Eye (tissue), 1 donor: ENCODE measurements at regions not wholly inside any gene's neighbourhood (a gene's known extent, or its start where the extent isn't known, plus 50 kb on each side); places are given as distances from the start of the nearest gene placed in this dataset.
"Not testable (repeated sequence)": the region's sequence is repeated elsewhere in the genome, so short reads cannot be mapped to it uniquely, and the experiment has no call there.

Experiments used
- DNase-seq: peaks from one replicate; pipeline ENCODE4 v3.0.0-alpha.2; 2015

- DNase-seq, result no peak
Measured at GRCh38 chr17:70891306-70891705, 722.0 kb downstream of the KCNJ2 start.

- no peak for DNase-seq
Measured at GRCh38 chr17:70892527-70892926, 723.2 kb downstream of the KCNJ2 start.

DNA sequence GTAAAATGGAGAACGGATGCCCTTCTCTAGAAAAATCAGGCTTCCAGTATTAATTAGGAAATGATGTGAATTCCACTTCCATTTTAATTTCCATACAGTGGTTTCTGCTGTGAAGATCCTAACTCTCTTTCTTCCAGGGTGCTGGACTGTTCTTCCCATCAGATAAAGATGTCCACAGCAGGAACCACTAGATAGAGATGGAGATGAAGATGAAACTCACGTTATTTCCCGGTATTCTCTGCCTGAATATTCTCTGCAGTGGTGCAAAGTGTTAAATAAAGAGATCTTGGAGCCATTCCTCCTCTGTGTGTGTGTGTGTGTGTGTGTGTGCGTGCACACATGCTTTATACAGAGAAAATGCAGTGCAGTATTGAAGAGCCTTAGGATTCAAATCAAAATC lies 727.5 kb downstream of the KCNJ2 start:
- DNase-seq, result no peak

DNA sequence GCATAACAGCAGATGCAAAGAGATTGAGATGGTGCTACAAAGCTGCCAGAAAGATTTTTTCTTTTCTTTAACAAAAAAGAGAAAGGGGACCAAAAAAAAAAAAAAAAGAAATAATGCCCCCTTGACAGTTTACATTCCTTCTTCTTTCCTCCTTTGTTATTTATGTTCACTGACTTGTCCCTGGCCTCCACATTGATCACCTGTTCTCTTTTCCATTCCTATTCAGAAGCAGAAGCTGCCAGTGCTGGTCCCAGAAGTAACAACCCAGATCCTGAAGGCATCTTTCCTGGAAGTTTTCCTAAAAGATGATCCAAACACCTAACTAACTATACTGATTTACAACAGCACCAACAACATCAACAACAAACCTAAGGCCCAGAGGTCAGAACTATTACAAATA lies 728.1 kb downstream of the KCNJ2 start:
- no peak for DNase-seq

- DNase-seq, result no peak
Measured at GRCh38 chr17:70901870-70902269, 732.5 kb downstream of the KCNJ2 start.

GRCh38 chr17:70905796-70906195 lies 736.5 kb downstream of the KCNJ2 start:
- peak; percentile 12 for DNase-seq

GRCh38 chr17:70906808-70907207 lies 737.5 kb downstream of the KCNJ2 start:
- DNase-seq, result peak; percentile 74

DNA sequence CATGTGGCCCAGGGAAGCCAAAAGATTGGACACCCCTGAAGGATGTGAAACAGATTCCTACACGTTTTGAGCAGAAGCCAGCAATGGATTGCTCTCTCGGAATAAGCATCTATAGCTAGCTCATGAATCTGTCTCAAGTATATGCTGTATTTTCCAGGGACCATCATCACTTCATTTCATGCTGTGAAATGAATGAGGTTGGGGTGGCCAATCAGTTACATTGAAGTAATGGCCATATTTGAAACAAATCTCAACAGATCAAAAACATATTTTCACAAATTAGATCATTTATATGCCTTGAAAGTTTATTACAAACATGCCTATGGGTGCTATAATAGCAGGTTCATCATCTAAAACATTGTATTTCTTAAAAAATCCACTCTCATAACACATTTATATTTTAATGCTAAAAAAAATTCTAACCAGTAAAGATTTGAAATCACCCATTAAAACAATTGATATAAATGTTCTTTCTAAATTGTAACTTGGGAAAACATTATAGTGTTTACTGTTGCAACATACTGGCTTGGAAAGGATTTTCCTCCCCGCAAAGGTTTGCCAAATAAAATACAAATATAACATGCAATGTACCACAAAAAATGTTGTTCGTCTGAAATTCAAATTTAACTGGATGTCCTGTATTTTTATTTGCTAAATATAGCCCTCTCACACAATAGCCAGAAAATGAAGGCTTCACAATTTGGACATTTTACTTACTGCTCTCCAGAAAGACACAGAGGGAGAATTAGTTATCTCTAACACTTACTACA lies 743.6 kb downstream of the KCNJ2 start:
- DNase-seq, result no peak

GRCh38 chr17:70916469-70916868 lies 747.1 kb downstream of the KCNJ2 start:
- no peak for DNase-seq

- DNase-seq, result no peak
Measured at GRCh38 chr17:70919241-70919640, 749.9 kb downstream of the KCNJ2 start.

- DNase-seq, result no peak
Measured at GRCh38 chr17:70920416-70920815, 751.1 kb downstream of the KCNJ2 start.

DNA sequence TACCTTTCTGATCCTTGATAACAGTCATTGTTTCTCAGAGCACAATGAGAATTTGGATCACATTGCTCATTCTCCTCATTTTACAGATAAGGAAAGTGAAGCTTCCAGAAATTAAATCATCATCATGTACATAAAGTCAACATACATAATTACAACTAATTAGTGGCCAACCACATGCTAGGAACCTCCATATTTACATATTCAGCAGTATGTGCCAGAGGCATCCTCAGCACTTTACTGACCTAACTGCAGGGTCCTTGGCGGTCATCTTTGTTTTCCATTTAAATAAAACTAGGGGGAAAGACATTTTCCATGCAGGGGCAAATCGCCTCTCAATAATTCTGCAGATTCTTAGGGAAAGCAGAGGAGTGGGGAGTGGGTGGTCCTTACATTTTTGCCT lies 752.9 kb downstream of the KCNJ2 start:
- no peak for DNase-seq

DNA sequence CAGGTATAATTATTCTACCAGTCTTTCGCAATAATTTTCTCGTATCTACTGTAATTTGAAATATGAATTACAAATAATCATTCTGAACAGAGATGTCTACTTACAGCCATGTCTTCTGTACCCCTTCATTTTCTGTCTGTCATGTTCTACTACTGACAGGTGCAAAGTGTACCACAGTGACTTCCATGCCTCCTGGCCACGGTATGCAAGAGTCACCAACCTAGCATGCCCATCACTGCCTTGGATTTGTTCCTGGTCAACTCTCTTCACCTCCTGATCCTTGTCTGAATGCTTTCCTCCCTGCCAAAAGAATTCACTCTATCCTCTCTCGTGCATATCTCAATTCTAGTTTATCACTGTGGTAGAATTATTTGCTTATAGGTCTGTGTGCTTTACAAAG lies 755.4 kb downstream of the KCNJ2 start:
- DNase-seq, result no peak

- DNase-seq, result no peak
Measured at GRCh38 chr17:70929226-70929625, 759.9 kb downstream of the KCNJ2 start.

DNA sequence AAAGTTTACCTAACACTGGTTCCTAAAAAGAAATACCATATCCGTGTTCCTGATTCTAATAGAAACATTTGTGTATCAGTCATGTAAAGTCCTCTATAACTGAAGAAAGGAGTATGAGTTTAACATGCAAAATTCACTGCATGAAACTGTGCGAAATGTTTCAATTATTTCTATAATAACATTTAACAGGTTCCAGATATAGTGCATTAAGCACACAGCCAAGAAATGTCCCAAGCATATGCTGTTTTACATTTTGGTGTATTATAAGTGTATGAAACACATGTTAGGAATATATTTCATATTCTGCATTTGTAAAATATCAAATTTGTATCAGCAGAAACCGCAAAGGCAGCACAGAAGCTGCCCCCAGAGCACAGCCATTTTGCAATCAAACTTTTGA lies 764.9 kb downstream of the KCNJ2 start:
- DNase-seq, result peak; percentile 56

DNA sequence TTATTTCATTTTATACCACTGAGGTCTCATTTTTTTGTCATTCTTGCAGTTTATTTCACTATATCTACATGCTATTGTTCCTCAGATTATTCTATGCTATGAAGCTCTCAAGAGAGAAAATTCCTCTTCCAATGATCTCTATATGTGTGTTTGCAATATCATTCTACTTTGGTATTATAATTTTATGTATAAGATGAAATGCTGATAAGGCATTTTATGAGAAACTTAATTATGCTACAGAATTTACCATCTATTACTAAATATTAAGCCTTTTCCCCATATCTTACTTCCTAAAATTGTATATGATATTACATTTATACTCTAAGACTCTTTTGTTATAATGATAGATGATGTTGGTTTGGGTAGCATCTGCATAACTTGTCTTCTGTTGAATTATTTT lies 765.5 kb downstream of the KCNJ2 start:
- no peak for DNase-seq

DNA sequence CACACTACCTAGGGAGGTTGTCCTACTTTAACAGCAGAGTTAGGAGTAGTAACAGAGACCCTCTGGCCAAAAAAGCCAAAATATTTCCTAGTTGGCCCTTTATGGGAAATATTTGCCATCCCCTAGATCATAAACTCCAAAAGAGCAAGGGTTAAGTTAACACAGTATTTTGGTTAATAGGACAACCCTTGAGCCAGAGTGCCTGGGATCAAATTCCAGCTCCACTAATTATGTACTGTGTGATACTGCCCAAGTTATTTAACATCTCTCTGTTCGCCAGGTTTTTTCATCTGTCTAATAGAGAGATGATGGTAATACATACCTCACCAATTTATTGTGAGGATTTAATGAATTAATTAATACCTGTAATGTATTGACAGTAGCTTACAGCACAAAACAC lies 767.4 kb downstream of the KCNJ2 start:
- no peak for DNase-seq

DNA sequence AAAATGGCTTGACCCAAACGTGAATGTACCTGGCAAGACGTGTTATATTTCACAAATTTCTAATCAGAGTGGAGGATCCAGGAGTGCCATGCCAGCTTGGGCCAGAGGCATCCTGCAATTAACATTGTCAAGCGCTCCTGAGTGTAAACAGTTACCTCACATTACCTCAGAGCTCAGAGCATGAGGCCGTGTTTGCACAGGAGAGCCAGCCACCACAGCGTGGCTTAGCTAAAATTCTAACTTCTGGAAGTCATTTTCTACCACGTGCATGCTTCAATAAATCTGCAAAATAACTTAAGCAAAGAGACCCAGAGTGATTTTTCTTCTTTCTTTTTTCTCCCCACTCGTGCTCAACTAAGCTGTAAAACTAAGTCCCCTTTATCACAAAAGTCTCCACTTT lies 769.0 kb downstream of the KCNJ2 start:
- no peak for DNase-seq

DNA sequence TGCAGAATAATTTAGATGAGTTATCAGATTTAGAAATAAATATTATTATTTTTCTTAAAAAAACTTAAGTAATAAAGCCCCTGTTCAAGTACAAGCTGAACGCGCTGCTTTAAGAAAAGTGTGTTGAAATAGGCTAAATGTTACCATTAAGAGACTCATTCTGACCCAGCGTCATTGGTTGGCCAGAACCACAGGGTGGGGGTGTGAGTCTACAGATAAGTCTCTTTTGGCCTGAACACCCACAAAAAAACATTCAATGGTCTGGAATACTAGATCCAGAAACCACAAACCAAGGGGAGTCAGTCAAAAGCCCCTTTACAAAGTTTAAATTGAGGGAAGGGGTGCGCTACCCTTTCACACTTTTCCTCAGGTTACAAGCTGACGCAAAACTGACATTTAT lies 776.1 kb downstream of the KCNJ2 start:
- DNase-seq, result no peak

DNA sequence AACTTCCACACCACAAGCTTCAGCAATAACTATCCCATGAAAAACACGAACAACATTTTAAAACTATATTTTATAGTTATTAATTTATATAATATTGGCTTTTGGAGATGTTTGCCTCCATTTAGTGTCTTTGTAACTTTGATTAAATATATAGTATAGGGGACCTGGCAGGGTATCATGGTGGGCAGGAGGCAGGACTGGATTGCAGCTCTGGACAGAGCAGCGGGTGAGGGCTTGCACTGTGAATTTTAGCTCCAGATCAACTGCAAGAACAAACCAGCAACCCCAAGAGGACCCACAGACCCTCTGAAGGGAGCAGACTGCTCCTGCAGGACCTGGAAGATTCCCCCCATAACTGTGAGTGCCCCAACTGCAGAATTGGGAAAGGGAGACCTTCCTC lies 777.9 kb downstream of the KCNJ2 start:
- no peak for DNase-seq

DNA sequence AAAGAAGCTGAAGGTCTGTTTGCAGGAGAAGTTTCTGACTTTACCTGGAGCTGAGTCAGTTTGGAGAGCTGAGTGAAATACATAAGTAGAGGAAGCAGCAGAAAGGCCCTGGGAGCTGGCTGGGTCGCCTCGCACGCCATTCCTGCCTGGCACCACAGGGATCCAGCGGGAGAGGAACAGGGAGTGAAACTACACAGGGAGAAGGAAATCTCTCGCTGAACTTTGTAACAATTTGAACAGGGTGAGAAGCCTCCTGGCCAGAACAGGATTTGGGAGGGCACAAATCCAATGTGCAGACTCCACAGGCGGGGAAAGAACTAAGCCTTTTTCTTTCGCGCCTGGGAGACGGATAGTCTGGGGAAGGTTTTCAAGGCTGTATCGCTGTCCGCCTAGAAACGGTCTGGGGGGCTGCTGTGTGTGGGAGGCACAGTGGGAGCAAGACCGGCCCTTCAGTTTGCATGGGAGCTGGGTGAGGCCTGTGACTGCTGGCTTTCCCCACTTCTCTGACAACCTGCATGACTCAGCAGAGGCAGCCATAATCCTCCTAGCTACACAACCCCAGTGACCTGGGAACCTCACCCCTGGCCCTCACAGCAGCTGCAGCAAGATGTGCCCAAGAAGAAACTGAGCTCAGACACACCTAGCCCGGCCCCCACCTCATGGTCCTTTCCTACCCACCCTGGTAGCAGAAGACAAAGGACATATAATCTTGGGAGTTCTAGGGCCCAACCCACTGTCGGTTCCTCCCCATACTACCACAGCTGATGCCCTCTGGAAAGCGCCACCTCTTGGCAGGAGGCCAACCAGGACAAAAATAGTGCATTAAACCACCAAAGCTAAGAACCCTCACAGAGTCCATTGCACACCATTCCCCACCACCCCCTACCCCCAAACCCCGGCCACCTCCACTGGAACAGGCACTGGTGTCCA lies 778.6 kb downstream of the KCNJ2 start:
- DNase-seq, result no peak

GRCh38 chr17:70953140-70953539 lies 783.8 kb downstream of the KCNJ2 start:
- not testable (repeated sequence) for DNase-seq

DNA sequence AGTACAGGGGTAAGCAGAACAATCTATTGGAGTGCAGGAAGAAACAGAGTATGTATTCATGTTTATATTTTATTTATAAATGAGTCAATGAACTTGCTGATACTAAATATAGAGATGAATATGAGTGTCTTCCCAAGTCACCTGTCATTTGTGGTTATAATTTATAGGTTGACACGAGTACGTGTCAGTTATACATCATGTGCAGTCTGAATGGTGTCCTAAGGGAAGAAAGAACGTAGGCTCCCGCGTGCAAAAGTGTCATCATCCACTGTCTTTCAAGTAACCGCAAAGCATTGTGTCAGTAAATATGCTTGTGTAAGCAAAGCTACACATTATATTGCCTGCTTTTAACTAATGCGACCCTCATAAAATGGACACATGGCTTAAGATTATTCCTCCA lies 786.1 kb downstream of the KCNJ2 start:
- DNase-seq, result peak; percentile 48

GRCh38 chr17:70956726-70957125 lies 787.4 kb downstream of the KCNJ2 start:
- DNase-seq, result no peak
